Neuronal stem cell (in vitro differentiated cells): ENCODE measurements at regions not wholly inside any gene's neighbourhood (a gene's known extent, or its start where the extent isn't known, plus 50 kb on each side); places are given as distances from the start of the nearest gene placed in this dataset.

Experiments
- DNase-seq: peaks from one replicate; pipeline ENCODE4 v3.0.0-alpha.2; 2013; ENCODE audit warnings: low spot score
- H2AFZ ChIP-seq: one replicate; pipeline ENCODE4 v1.6.1; 2013; ENCODE audit warnings: mild to moderate bottlenecking, low read length, inconsistent platforms
- H2AK5ac ChIP-seq: 2 replicates; pipeline ENCODE4 v1.6.1; 2013; ENCODE audit warnings: low read depth, mild to moderate bottlenecking, inconsistent platforms, low read length, moderate library complexity, mixed read lengths
- H2BK120ac ChIP-seq: 2 replicates; pipeline ENCODE4 v1.6.1; 2013; ENCODE audit warnings: low read depth, mild to moderate bottlenecking, inconsistent platforms, low read length, moderate library complexity, mixed read lengths
- H2BK12ac ChIP-seq: one replicate; pipeline ENCODE4 v1.6.1; 2013; ENCODE audit warnings: low read length, inconsistent platforms
- H2BK15ac ChIP-seq: 2 replicates; pipeline ENCODE4 v1.6.1; 2013; ENCODE audit warnings: mild to moderate bottlenecking, low read length, inconsistent platforms, mixed read lengths
- H2BK5ac ChIP-seq: one replicate; pipeline ENCODE4 v1.6.1; 2013; ENCODE audit warnings: inconsistent platforms, mild to moderate bottlenecking, low read length, moderate library complexity
- H3K14ac ChIP-seq: one replicate; pipeline ENCODE4 v1.6.1; 2013; ENCODE audit warnings: low read length, inconsistent platforms
- H3K18ac ChIP-seq: 2 replicates; pipeline ENCODE4 v1.6.1; 2013; ENCODE audit warnings: low read length, inconsistent platforms
- H3K23ac ChIP-seq: 2 replicates; pipeline ENCODE4 v1.6.1; 2013; ENCODE audit warnings: low read depth, mild to moderate bottlenecking, mixed read lengths, low read length, inconsistent platforms; ENCODE audit not compliant: poor library complexity
- H3K27ac ChIP-seq: replicated peaks from 3 replicates; pipeline ENCODE4 v1.5.1; 2013; ENCODE audit warnings: low read length, inconsistent platforms
- H3K27me3 ChIP-seq, 3 experiments: 2 replicates each; pipeline ENCODE4 v1.6.1; 2013; ENCODE audit warnings: low read length in 3 of 3, mild to moderate bottlenecking in 2 of 3, inconsistent platforms in 1 of 3, low read depth in 1 of 3, mixed read lengths in 1 of 3, moderate library complexity in 1 of 3; ENCODE audit not compliant: control insufficient read depth in 3 of 3, insufficient read depth in 3 of 3
- H3K36me3 ChIP-seq, 2 donors: replicated peaks in 1 of 2; 2 replicates each; pipeline ENCODE4 v1.6.1; 2013; ENCODE audit warnings: low read length in 2 of 2; ENCODE audit not compliant: control insufficient read depth in 2 of 2, insufficient read depth in 2 of 2
- H3K4ac ChIP-seq: 2 replicates; pipeline ENCODE4 v1.6.1; 2013; ENCODE audit warnings: inconsistent platforms, mild to moderate bottlenecking, low read length, moderate library complexity
- H3K4me1 ChIP-seq, 2 donors: 1 replicate in 1 of 2; 2 replicates in 1 of 2; pipeline ENCODE4 v1.6.1; 2013; ENCODE audit warnings: low read length in 2 of 2, low read depth in 1 of 2; ENCODE audit not compliant: control insufficient read depth in 2 of 2, insufficient read depth in 1 of 2
- H3K4me2 ChIP-seq: one replicate; pipeline ENCODE4 v1.6.1; 2013; ENCODE audit warnings: mild to moderate bottlenecking, low read length, inconsistent platforms; ENCODE audit not compliant: insufficient read depth, poor library complexity, severe bottlenecking
- H3K4me3 ChIP-seq, 2 donors: 2 replicates each; pipeline ENCODE4 v1.5.1; 2013; ENCODE audit warnings: low read length in 2 of 2, mild to moderate bottlenecking in 2 of 2, inconsistent platforms in 1 of 2, moderate library complexity in 1 of 2
- H3K79me1 ChIP-seq: one replicate; pipeline ENCODE4 v1.6.1; 2013; ENCODE audit warnings: low read depth, mild to moderate bottlenecking, inconsistent platforms, low read length, moderate library complexity
- H3K9ac ChIP-seq: one replicate; pipeline ENCODE4 v1.6.1; 2013; ENCODE audit warnings: mild to moderate bottlenecking, low read depth, low read length, inconsistent platforms; ENCODE audit not compliant: poor library complexity
- H3K9me3 ChIP-seq, 2 donors: replicated peaks in 1 of 2; 2 replicates each; pipeline versions ENCODE3 to v1.6.1; 2013; ENCODE audit warnings: low read length in 2 of 2, mild to moderate bottlenecking in 2 of 2, inconsistent platforms in 1 of 2, low read depth in 1 of 2, mixed read lengths in 1 of 2, moderate library complexity in 1 of 2; ENCODE audit not compliant: control insufficient read depth in 2 of 2, insufficient read depth in 1 of 2
- H4K8ac ChIP-seq: one replicate; pipeline ENCODE4 v1.6.1; 2013; ENCODE audit warnings: low read depth, mild to moderate bottlenecking, inconsistent platforms, low read length, moderate library complexity
- H4K91ac ChIP-seq: one replicate; pipeline ENCODE4 v1.6.1; 2013; ENCODE audit warnings: low read length, low read depth, mild to moderate bottlenecking, inconsistent platforms; ENCODE audit not compliant: poor library complexity
- WGBS, 2 donors: extraction: QIAGEN DNeasy Blood & Tissue Kit; methylation state at CpG; one replicate each; pipeline ENCODE4 v1.1.7; 2013; ENCODE audit warnings: missing lambda C conversion rate in 2 of 2, mixed read lengths in 1 of 2; ENCODE audit not compliant: insufficient read length in 2 of 2, insufficient replicate concordance in 1 of 2; ENCODE audit errors: extremely low coverage in 2 of 2; 5-methylcytosine and 5-hydroxymethylcytosine counted together

DNA sequence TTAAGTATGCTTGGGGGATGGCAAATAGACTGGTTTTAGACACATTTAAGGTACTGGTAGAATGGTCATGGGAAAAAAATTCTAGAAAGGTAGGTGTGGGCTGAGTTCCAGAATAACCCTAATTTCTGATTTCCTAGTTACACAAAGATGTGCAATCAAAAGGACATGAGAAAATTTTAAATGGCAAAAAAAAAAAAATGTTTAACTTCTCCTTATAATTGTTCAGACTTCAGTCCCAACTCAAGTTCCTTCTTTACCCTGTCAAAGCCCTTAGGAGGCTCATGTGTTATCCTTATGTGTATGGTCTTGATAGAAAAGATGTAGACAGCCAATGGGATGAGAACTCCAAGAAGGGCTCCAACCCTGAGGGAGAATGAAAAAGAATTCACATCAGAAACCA, 153.3 kb upstream of the PLEKHG7 start:
- Histone ChIP-seq H2BK15ac (no peak overlapping the region), H3K14ac (no peak overlapping the region), H2BK12ac (no peak overlapping the region), H2BK120ac (no peak overlapping the region), H4K91ac (no peak overlapping the region), H3K4ac (no peak overlapping the region), H2BK5ac (no peak overlapping the region), H3K4me1 (peaks cover 4 to 5% of the 10 kb centered on the region in 2 donors), H3K27me3 (no peaks in the 10 kb centered on the region), H2AK5ac (no peak overlapping the region), H4K8ac (no peak overlapping the region), H3K27ac (no peak overlapping the region), H2AFZ (no peak overlapping the region), H3K18ac (no peak overlapping the region), H3K4me2 (no peak overlapping the region), H3K36me3 (no peaks in the 10 kb centered on the region), H3K23ac (no peak overlapping the region), H3K9ac (no peak overlapping the region), H3K79me1 (no peaks in the 10 kb centered on the region), H3K9me3 (no peaks in the 10 kb centered on the region), H3K4me3 (no peak overlapping the region)
- no peak for DNase-seq

DNA sequence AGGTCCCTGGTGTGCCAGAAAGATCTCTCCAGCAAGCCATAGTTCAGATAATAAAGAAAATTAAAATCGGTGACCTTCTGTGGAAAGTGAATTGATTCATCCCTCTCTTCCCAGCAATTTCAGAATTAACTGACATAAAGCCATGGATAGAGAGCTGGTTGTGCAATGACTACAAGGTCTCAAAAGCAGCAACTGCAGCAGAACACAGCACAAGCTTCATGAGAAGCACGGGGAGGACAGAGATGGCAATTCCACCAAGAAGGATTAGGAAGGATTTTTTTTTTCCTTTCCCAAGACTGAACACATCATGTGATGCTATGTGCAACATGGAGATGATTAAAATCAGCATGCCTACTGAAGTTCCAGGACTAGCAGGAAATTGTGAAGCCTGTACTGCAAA, 154.9 kb upstream of the PLEKHG7 start:
- no peak for DNase-seq
- H2BK120ac ChIP-seq = no peak overlapping the region
- H3K4me2 ChIP-seq = no peak overlapping the region
- H2AK5ac ChIP-seq = no peak overlapping the region
- no peaks in the 10 kb centered on the region for H3K36me3 ChIP-seq
- no peak overlapping the region for H2BK5ac ChIP-seq
- no peaks in the 10 kb centered on the region for H3K4me1 ChIP-seq
- H3K9ac ChIP-seq = no peak overlapping the region
- no peak overlapping the region for H3K18ac ChIP-seq
- H3K27ac ChIP-seq = no peak overlapping the region
- no peak overlapping the region for H3K14ac ChIP-seq
- no peak overlapping the region for H3K4ac ChIP-seq
- no CpG with 5 or more reads among the region's 2 CpGs for WGBS, 2 donors
- H2AFZ ChIP-seq = no peak overlapping the region
- no peaks in the 10 kb centered on the region for H3K9me3 ChIP-seq
- H4K8ac ChIP-seq = no peak overlapping the region
- H4K91ac ChIP-seq = no peak overlapping the region
- H2BK12ac ChIP-seq = no peak overlapping the region
- H3K27me3 ChIP-seq = no peaks in the 10 kb centered on the region
- no peaks in the 10 kb centered on the region for H3K79me1 ChIP-seq
- no peak overlapping the region for H3K4me3 ChIP-seq
- no peak overlapping the region for H2BK15ac ChIP-seq
- H3K23ac ChIP-seq = no peak overlapping the region

DNA sequence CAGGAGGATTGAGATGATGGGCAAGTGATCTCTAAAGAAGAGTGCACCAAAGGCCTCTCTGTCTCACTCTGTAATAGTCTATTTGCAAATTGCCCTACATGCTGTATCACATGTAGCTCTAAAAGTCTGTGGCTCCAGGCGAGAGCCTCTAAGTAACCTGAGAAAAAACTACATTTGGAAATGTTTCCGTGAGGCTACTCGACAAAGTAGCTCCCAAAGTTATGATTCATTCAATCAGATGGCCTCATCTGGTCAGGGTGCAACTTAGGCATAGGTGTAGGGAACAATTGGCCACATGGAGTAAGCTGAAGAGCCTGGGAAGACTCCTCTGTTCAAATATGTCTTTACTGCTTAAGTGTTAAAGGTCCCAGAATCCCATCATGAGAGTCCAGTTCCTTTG, 155.4 kb upstream of the PLEKHG7 start:
- no peak overlapping the region for H2BK12ac ChIP-seq
- no peak overlapping the region for H3K4me2 ChIP-seq
- no peaks in the 10 kb centered on the region for H3K4me1 ChIP-seq
- H2BK5ac ChIP-seq = no peak overlapping the region
- H3K4ac ChIP-seq = no peak overlapping the region
- H3K36me3 ChIP-seq = no peaks in the 10 kb centered on the region
- H4K91ac ChIP-seq = no peak overlapping the region
- WGBS, 2 donors = no CpG with 5 or more reads among the region's 3 CpGs
- DNase-seq = no peak
- no peaks in the 10 kb centered on the region for H3K27me3 ChIP-seq
- no peak overlapping the region for H2BK120ac ChIP-seq
- no peak overlapping the region for H3K18ac ChIP-seq
- no peaks in the 10 kb centered on the region for H3K79me1 ChIP-seq
- H3K9ac ChIP-seq = no peak overlapping the region
- H3K9me3 ChIP-seq = no peaks in the 10 kb centered on the region
- H3K14ac ChIP-seq = no peak overlapping the region
- no peak overlapping the region for H3K27ac ChIP-seq
- no peak overlapping the region for H2BK15ac ChIP-seq
- H3K23ac ChIP-seq = no peak overlapping the region
- no peak overlapping the region for H4K8ac ChIP-seq
- no peak overlapping the region for H2AFZ ChIP-seq
- no peak overlapping the region for H2AK5ac ChIP-seq
- H3K4me3 ChIP-seq = no peak overlapping the region

DNA sequence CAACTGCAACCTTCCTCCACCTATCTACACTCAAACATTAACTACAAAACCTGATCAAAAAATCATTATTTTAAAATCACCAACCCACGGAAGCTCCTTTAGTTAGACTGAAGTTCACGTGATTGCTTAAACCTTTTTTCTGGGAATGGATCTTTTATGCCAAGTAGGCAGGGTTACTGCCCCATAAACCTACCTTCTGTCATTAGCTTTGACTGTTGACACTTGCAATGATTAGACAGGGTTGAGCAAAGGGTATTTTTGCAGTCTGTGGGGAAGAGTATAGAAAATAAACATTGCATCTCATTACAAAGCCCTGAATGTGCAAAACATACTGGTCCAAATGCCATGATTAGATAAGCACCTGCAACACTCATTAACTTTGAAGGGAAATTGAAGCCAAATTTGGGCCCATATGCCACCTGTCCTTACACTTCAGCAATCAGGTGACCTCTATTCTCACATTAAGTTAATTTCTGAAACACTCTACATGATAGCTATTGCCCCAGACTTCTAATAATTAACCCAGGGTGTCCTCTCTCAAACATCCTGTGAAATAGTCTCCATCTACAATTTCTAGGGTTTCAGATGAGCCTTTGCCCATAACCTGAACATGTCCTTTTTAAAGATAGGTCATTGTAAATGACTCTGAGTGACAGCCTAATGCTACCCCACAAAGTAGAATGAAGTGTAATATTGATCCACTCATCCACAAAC, 156.0 kb upstream of the PLEKHG7 start:
- Histone ChIP-seq H3K27ac (no peak overlapping the region), H2BK15ac (no peak overlapping the region), H3K4me2 (no peak overlapping the region), H3K4me3 (no peak overlapping the region), H3K27me3 (no peaks in the 10 kb centered on the region), H3K79me1 (no peaks in the 10 kb centered on the region), H3K9ac (no peak overlapping the region), H4K91ac (no peak overlapping the region), H3K18ac (no peak overlapping the region), H3K14ac (no peak overlapping the region), H4K8ac (no peak overlapping the region), H3K9me3 (no peaks in the 10 kb centered on the region), H3K4me1 (no peaks in the 10 kb centered on the region), H3K4ac (no peak overlapping the region), H2AFZ (no peak overlapping the region), H3K23ac (no peak overlapping the region), H2BK12ac (no peak overlapping the region), H2BK5ac (no peak overlapping the region), H3K36me3 (no peaks in the 10 kb centered on the region), H2AK5ac (no peak overlapping the region), H2BK120ac (no peak overlapping the region)
- 100% methylated on average over 1 of the region's 2 CpGs; no CpG with 5 or more reads in 1 of the 2 donors for WGBS, 2 donors
- DNase-seq = no peak
